ENCODE measurements at regions not wholly inside any gene's neighbourhood (a gene's known extent, or its start where the extent isn't known, plus 50 kb on each side); places are given as distances from the start of the nearest gene placed in this dataset.

DNA sequence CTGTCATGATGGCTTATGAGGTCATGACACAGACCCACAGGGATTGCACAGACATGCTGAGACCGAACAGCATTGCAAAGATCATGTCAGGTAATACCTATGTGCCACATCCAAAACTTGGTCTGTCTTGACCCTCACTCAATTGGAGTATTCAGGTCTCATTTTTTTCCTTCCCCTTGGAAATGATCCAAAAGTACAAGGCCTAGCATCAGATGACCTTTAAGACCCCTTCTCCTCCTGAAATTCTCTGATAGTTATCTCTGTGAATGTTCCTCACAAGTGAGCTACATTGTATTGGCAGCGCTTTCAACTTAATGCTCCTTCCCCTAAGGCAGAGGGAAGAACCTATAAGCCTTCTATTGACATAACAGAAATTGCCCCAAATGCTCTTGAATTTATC lies 507.4 kb upstream of the JARID2 start:
- ATAC-seq (ENCODE audit: insufficient read depth, low FRiP score) (no peak), DNase-seq (no peak)
- TF ChIP-seq, protein P1, sequence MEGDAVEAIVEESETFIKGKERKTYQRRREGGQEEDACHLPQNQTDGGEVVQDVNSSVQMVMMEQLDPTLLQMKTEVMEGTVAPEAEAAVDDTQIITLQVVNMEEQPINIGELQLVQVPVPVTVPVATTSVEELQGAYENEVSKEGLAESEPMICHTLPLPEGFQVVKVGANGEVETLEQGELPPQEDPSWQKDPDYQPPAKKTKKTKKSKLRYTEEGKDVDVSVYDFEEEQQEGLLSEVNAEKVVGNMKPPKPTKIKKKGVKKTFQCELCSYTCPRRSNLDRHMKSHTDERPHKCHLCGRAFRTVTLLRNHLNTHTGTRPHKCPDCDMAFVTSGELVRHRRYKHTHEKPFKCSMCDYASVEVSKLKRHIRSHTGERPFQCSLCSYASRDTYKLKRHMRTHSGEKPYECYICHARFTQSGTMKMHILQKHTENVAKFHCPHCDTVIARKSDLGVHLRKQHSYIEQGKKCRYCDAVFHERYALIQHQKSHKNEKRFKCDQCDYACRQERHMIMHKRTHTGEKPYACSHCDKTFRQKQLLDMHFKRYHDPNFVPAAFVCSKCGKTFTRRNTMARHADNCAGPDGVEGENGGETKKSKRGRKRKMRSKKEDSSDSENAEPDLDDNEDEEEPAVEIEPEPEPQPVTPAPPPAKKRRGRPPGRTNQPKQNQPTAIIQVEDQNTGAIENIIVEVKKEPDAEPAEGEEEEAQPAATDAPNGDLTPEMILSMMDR (IDR thresholded peaks at IDR 0.05; ENCODE audit: control extremely low read depth, extremely low read depth) = no peak
- Histone ChIP-seq H3K36me3 (ENCODE audit: control insufficient read depth in 4 of 4, insufficient read depth in 4 of 4, low read length in 4 of 4) (no peaks in the 10 kb centered on the region), H3K4me3 (no peak overlapping the region), H3K27ac (ENCODE audit: low read depth in 1 of 2, low read length in 1 of 2) (no peak overlapping the region), H3K9me3 (ENCODE audit: control insufficient read depth in 4 of 4, insufficient read depth in 3 of 4, low read length in 3 of 4) (no peaks in the 10 kb centered on the region), H3K27me3 (ENCODE audit: control insufficient read depth in 3 of 3, insufficient read depth in 3 of 3, low read length in 2 of 3) (no peaks in the 10 kb centered on the region), H3K4me1 (ENCODE audit: control insufficient read depth in 5 of 5, insufficient read depth in 5 of 5, low read length in 5 of 5) (peaks cover 0 to 4% (median 0%) of the 10 kb centered on the region in 5 donors), H3K9ac (ENCODE audit: insufficient read depth in 1 of 2, low read length in 2 of 2) (no peak overlapping the region)
- 87 to 97% methylated on average over 2 of the region's 2 CpGs for WGBS, 2 donors

DNA sequence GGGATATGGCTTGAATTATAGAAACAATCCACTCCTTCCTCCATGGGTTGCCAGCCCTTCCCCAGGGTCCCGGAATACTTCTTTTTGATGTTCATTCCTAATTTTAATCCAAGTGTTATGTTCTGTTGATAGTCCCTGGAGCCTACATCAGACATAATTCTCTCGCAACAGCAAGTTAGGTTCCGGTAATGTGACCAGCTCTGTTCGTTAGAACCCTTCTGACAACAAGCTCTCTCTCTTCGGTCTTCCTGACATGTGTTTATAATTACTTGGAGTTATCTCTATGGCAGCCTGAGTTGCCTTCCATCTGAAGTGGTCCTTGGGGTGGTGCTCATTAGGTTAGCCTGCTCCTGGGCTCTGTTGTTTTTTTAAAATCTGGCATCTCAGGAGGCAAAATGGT lies 506.9 kb upstream of the JARID2 start:
- no peaks in the 10 kb centered on the region for H3K27me3 ChIP-seq (ENCODE audit: control insufficient read depth in 3 of 3, insufficient read depth in 3 of 3, low read length in 2 of 3)
- H3K4me3 ChIP-seq = no peak overlapping the region
- peaks cover 0 to 4% (median 0%) of the 10 kb centered on the region in 5 donors for H3K4me1 ChIP-seq (ENCODE audit: control insufficient read depth in 5 of 5, insufficient read depth in 5 of 5, low read length in 5 of 5)
- DNase-seq (no peak), ATAC-seq (ENCODE audit: insufficient read depth, low FRiP score) (no peak)
- H3K27ac ChIP-seq (ENCODE audit: low read depth in 1 of 2, low read length in 1 of 2) = no peak overlapping the region
- no peaks in the 10 kb centered on the region for H3K9me3 ChIP-seq (ENCODE audit: control insufficient read depth in 4 of 4, insufficient read depth in 3 of 4, low read length in 3 of 4)
- 18 to 68% methylated on average over 5 of the region's 5 CpGs for WGBS, 2 donors
- H3K36me3 ChIP-seq (ENCODE audit: control insufficient read depth in 4 of 4, insufficient read depth in 4 of 4, low read length in 4 of 4) = no peaks in the 10 kb centered on the region
- no peak overlapping the region for H3K9ac ChIP-seq (ENCODE audit: insufficient read depth in 1 of 2, low read length in 2 of 2)
- TF ChIP-seq, protein P1 (IDR thresholded peaks at IDR 0.05; ENCODE audit: control extremely low read depth, extremely low read depth) = no peak

- Histone ChIP-seq H3K4me1 (ENCODE audit: control insufficient read depth in 5 of 5, insufficient read depth in 5 of 5, low read length in 5 of 5) (peaks cover 0 to 1% (median 0%) of the 10 kb centered on the region in 5 donors), H3K9ac (ENCODE audit: insufficient read depth in 1 of 2, low read length in 2 of 2) (no peak overlapping the region), H3K27ac (ENCODE audit: low read depth in 1 of 2, low read length in 1 of 2) (no peak overlapping the region), H3K9me3 (ENCODE audit: control insufficient read depth in 4 of 4, insufficient read depth in 3 of 4, low read length in 3 of 4) (no peaks in the 10 kb centered on the region), H3K4me3 (no peak overlapping the region), H3K27me3 (ENCODE audit: control insufficient read depth in 3 of 3, insufficient read depth in 3 of 3, low read length in 2 of 3) (no peaks in the 10 kb centered on the region), H3K36me3 (ENCODE audit: control insufficient read depth in 4 of 4, insufficient read depth in 4 of 4, low read length in 4 of 4) (no peaks in the 10 kb centered on the region)
- ATAC-seq (ENCODE audit: insufficient read depth, low FRiP score) (no peak), DNase-seq (no peak)
- TF ChIP-seq, protein P1 (IDR thresholded peaks at IDR 0.05; ENCODE audit: control extremely low read depth, extremely low read depth) = no peak
- WGBS, 2 donors = 93 to 94% methylated on average over 7 of the region's 7 CpGs
Observed at GRCh38 chr6:14739827-14740226, 506.0 kb upstream of the JARID2 start.

- no peaks in the 10 kb centered on the region for H3K27me3 ChIP-seq (ENCODE audit: control insufficient read depth in 3 of 3, insufficient read depth in 3 of 3, low read length in 2 of 3)
- H3K9ac ChIP-seq (ENCODE audit: insufficient read depth in 1 of 2, low read length in 2 of 2) = no peak overlapping the region
- ATAC-seq (ENCODE audit: insufficient read depth, low FRiP score) = no peak
- H3K4me3 ChIP-seq = no peak overlapping the region
- TF ChIP-seq, protein P1 (IDR thresholded peaks at IDR 0.05; ENCODE audit: control extremely low read depth, extremely low read depth) = no peak
- no peak for DNase-seq
- H3K27ac ChIP-seq (ENCODE audit: low read depth in 1 of 2, low read length in 1 of 2) = no peak overlapping the region
- H3K9me3 ChIP-seq (ENCODE audit: control insufficient read depth in 4 of 4, insufficient read depth in 3 of 4, low read length in 3 of 4) = peaks cover 0 to 4% (median 0%) of the 10 kb centered on the region in 4 donors
- H3K4me1 ChIP-seq (ENCODE audit: control insufficient read depth in 5 of 5, insufficient read depth in 5 of 5, low read length in 5 of 5) = no peaks in the 10 kb centered on the region
- no peaks in the 10 kb centered on the region for H3K36me3 ChIP-seq (ENCODE audit: control insufficient read depth in 4 of 4, insufficient read depth in 4 of 4, low read length in 4 of 4)
- WGBS, 2 donors = 96 to 98% methylated on average over 2 of the region's 2 CpGs
Observed at GRCh38 chr6:14742171-14742570, 503.7 kb upstream of the JARID2 start.
